WTC11 (cell line): ENCODE measurements at regions not wholly inside any gene's neighbourhood (a gene's known extent, or its start where the extent isn't known, plus 50 kb on each side); places are given as distances from the start of the nearest gene placed in this dataset.

ENCODE experiments used
- ATAC-seq: fragments of 200-7000 bp; cut with Tn5 transposase; 2 replicates; pipeline ENCODE4 v1.10.0; 2021; ENCODE audit warnings: mild to moderate bottlenecking, moderate library complexity
- CTCF ChIA-PET: fragments of 300-600 bp; sonication (Branson Sonifier 250); formaldehyde crosslinking; loops from one replicate; lab custom pipeline; 2021; ENCODE audit warnings: antibody characterized with exemption; lab: Charles Lee
- POLR2A ChIA-PET: fragments of 350-600 bp; sonication (Branson Sonifier 250); formaldehyde crosslinking; loops from one replicate; lab custom pipeline; 2021; ENCODE audit warnings: antibody characterized with exemption; lab: Charles Lee
- DNase-seq: peaks from one replicate; pipeline ENCODE4 v3.0.0; 2021; ENCODE audit warnings: low spot score
- H3K27ac Mint-ChIP-seq: 2 replicates; pipeline ENCODE4 v1.8.0; 2021; ENCODE audit warnings: mixed read lengths
- H3K27me3 Mint-ChIP-seq: 2 replicates; pipeline ENCODE4 v1.8.0; 2021; ENCODE audit warnings: low read depth, mild to moderate bottlenecking, moderate library complexity, mixed read lengths
- H3K36me3 Mint-ChIP-seq: 2 replicates; pipeline ENCODE4 v1.8.0; 2021; ENCODE audit warnings: mixed read lengths
- H3K4me1 Mint-ChIP-seq: 2 replicates; pipeline ENCODE4 v1.8.0; 2022; ENCODE audit warnings: mixed read lengths
- H3K4me3 Mint-ChIP-seq: 2 replicates; pipeline ENCODE4 v1.8.0; 2021; ENCODE audit warnings: mild to moderate bottlenecking, moderate library complexity, mixed read lengths
- H3K9me3 Mint-ChIP-seq: 2 replicates; pipeline ENCODE4 v1.8.0; 2021; ENCODE audit warnings: mixed read lengths
- ELF4 ChIP-seq: sonication (generic); formaldehyde crosslinking; IDR thresholded peaks from 2 replicates; pipeline ENCODE4 v1.8.1; 2022; ENCODE audit warnings: low read depth, mild to moderate bottlenecking, moderate library complexity, missing genetic modification reagents
- FOXJ3 ChIP-seq: sonication (generic); formaldehyde crosslinking; IDR thresholded peaks from 2 replicates; pipeline ENCODE4 v1.9.0; 2021; ENCODE audit warnings: missing genetic modification reagents, mild to moderate bottlenecking, borderline replicate concordance
- HMGA2 ChIP-seq: fragments of 250-450 bp; sonication (Bioruptor Pico); IDR thresholded peaks from 2 replicates; pipeline ENCODE4 v1.4.0; 2021; ENCODE audit warnings: mild to moderate bottlenecking, moderate library complexity
- MYBL2 ChIP-seq: sonication (generic); formaldehyde crosslinking; IDR thresholded peaks from 2 replicates; pipeline ENCODE4 v1.8.1; 2023; ENCODE audit warnings: mild to moderate bottlenecking, moderate library complexity, missing genetic modification reagents
- NR1H2 ChIP-seq: sonication (generic); formaldehyde crosslinking; IDR thresholded peaks from 2 replicates; pipeline ENCODE4 v1.9.0; 2021; ENCODE audit warnings: mild to moderate bottlenecking, moderate library complexity, missing genetic modification reagents
- TEAD1 ChIP-seq: sonication (generic); formaldehyde crosslinking; IDR thresholded peaks from 2 replicates; pipeline ENCODE4 v1.8.0; 2022; ENCODE audit warnings: mild to moderate bottlenecking, missing genetic modification reagents
- TP53 ChIP-seq: sonication (generic); formaldehyde crosslinking; IDR thresholded peaks from 2 replicates; pipeline ENCODE4 v1.8.1; 2023; ENCODE audit warnings: mild to moderate bottlenecking, missing genetic modification reagents
- ZNF138 ChIP-seq: sonication (generic); formaldehyde crosslinking; conservative IDR thresholded peaks from 2 replicates; pipeline ENCODE4 v1.8.1; 2022; ENCODE audit warnings: mild to moderate bottlenecking, moderate library complexity, missing genetic modification reagents
- ZNF396 ChIP-seq: fragments of 250-450 bp; sonication (Bioruptor Pico); IDR thresholded peaks from 2 replicates; pipeline ENCODE4 v1.8.0; 2021; ENCODE audit warnings: mild to moderate bottlenecking, moderate library complexity, borderline replicate concordance
- TF ChIP-seq, protein P1 (sequence below): fragments of 250-450 bp; sonication (Bioruptor Pico); IDR thresholded peaks from 2 replicates; pipeline ENCODE4 v1.9.0; 2021; ENCODE audit warnings: mild to moderate bottlenecking, borderline replicate concordance
- TF ChIP-seq, protein P2 (sequence below): sonication (generic); formaldehyde crosslinking; IDR thresholded peaks from 2 replicates; pipeline ENCODE4 v1.8.1; 2022; ENCODE audit warnings: missing genetic modification reagents, borderline replicate concordance
- TF ChIP-seq, protein P3 (sequence below): fragments of 250-450 bp; sonication (Bioruptor Pico); conservative IDR thresholded peaks from 2 replicates; pipeline ENCODE4 v1.9.0; 2021; ENCODE audit warnings: mild to moderate bottlenecking
- TF ChIP-seq, protein P4 (sequence below): sonication (generic); formaldehyde crosslinking; IDR thresholded peaks from 2 replicates; pipeline ENCODE4 v1.8.0; 2023; ENCODE audit warnings: missing genetic modification reagents, mild to moderate bottlenecking, borderline replicate concordance
- TF ChIP-seq, protein P5 (sequence below): sonication (generic); formaldehyde crosslinking; IDR thresholded peaks from 2 replicates; pipeline ENCODE4 v1.8.1; 2023; ENCODE audit warnings: mild to moderate bottlenecking, moderate library complexity, missing genetic modification reagents
- TF ChIP-seq, protein P6 (sequence below): sonication (generic); formaldehyde crosslinking; IDR thresholded peaks from 2 replicates; pipeline ENCODE4 v1.8.1; 2023; ENCODE audit warnings: mild to moderate bottlenecking, missing genetic modification reagents, moderate library complexity

DNA sequence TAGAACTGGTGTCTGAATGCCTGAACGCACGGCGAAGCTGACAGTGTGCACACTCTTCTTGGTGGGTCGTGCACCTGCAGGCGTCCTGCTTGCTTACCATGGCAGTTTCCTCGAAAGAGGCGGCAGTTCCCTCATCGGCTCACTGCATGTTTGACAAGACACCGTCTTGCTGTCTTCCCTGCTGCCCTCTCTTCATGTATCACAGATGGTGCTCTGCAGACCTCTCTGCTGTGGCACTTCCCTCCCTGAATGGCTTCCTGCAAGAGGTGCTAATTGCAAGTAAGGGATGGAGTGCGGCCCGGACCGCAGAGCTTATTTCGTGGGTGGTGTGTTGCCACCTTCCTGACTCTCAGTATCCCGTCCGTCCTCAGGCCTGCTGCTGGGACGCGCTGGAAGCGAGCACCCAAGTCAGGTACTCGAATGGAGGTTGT is 156.7 kb upstream of the RTL1 start (continued):
- TF ChIP-seq, protein P1, sequence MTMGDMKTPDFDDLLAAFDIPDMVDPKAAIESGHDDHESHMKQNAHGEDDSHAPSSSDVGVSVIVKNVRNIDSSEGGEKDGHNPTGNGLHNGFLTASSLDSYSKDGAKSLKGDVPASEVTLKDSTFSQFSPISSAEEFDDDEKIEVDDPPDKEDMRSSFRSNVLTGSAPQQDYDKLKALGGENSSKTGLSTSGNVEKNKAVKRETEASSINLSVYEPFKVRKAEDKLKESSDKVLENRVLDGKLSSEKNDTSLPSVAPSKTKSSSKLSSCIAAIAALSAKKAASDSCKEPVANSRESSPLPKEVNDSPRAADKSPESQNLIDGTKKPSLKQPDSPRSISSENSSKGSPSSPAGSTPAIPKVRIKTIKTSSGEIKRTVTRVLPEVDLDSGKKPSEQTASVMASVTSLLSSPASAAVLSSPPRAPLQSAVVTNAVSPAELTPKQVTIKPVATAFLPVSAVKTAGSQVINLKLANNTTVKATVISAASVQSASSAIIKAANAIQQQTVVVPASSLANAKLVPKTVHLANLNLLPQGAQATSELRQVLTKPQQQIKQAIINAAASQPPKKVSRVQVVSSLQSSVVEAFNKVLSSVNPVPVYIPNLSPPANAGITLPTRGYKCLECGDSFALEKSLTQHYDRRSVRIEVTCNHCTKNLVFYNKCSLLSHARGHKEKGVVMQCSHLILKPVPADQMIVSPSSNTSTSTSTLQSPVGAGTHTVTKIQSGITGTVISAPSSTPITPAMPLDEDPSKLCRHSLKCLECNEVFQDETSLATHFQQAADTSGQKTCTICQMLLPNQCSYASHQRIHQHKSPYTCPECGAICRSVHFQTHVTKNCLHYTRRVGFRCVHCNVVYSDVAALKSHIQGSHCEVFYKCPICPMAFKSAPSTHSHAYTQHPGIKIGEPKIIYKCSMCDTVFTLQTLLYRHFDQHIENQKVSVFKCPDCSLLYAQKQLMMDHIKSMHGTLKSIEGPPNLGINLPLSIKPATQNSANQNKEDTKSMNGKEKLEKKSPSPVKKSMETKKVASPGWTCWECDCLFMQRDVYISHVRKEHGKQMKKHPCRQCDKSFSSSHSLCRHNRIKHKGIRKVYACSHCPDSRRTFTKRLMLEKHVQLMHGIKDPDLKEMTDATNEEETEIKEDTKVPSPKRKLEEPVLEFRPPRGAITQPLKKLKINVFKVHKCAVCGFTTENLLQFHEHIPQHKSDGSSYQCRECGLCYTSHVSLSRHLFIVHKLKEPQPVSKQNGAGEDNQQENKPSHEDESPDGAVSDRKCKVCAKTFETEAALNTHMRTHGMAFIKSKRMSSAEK (CRISPR knock-in tag): no peak
- TF ChIP-seq, protein P2, sequence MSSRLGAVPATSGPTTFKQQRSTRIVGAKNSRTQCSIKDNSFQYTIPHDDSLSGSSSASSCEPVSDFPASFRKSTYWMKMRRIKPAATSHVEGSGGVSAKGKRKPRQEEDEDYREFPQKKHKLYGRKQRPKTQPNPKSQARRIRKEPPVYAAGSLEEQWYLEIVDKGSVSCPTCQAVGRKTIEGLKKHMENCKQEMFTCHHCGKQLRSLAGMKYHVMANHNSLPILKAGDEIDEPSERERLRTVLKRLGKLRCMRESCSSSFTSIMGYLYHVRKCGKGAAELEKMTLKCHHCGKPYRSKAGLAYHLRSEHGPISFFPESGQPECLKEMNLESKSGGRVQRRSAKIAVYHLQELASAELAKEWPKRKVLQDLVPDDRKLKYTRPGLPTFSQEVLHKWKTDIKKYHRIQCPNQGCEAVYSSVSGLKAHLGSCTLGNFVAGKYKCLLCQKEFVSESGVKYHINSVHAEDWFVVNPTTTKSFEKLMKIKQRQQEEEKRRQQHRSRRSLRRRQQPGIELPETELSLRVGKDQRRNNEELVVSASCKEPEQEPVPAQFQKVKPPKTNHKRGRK (CRISPR knock-in tag): no peak

DNA sequence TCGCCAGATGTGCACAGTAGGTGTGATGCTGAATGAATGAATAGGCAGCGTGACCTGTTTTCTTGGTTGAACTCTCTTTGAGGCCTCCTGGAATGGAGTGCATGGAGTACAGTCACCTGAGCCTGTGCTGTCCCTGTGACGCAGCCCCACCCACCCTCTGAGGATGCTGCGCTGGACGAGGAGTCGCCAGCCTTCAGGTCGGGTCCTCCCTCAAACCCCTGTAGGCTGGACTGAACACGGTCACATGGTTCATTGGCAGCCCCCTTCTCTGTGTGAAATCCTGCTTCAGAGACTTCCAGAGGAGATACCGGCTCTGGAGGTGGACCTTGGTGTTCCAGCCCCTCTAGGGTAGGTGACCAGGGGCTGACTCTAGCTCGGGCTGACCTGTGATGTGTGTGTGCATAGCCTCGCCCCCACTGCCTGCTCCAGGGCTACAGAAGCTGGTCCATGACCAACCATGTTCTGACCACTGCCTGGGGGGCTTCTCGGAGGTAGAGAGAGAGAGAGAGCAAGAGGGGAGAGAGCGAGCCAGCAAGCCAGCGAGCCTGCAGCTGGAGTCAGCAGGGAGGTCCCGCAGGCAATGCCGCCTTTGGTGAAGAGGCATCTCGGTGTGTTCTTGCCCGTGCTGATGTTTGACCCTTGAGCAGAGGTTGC is 158.0 kb upstream of the RTL1 start:
- DNase-seq (no peak), ATAC-seq (no peak)
- ChIA-PET POLR2A (no interaction called here), CTCF (no interaction called here)
- Mint-ChIP-seq H3K36me3 (peaks cover 52% of the 10 kb centered on the region), H3K4me3 (no peak overlapping the region), H3K4me1 (no peaks in the 10 kb centered on the region), H3K27me3 (no peaks in the 10 kb centered on the region; the same call in 1 of the 2 replicates), H3K9me3 (peaks cover 18% of the 10 kb centered on the region), H3K27ac (no peak overlapping the region)
- TF ChIP-seq, protein P3, sequence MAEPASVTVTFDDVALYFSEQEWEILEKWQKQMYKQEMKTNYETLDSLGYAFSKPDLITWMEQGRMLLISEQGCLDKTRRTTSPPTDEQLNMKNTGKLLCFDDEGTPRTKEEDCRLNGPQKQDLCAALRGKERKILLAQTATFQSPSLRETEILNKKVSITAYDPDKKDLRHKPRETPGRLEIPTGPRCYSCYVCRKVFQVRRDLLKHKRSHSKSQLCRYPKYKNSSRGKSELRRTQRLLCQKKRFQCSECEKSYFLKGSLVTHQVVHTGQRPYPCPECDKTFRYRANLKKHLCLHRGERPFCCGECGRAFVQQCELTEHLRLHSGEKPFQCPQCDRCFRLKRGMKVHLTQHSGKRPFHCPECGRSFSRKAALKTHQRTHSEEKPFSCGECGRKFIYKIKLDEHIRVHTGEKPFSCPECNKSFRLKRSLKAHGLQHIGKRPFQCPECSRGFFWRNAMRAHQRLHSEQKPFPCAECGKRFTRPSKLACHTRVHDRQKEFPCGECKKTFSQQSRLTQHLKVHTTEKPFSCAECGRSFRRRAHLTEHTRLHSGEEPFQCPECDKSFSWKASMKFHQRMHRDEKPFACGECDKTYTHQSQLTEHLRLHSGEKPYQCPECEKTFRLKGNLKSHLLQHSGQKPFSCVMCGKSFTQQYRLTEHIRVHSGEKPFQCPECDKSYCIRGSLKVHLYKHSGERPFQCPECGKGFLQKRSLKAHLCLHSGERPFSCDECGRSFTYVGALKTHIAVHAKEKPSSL (CRISPR knock-in tag): no peak
- no peak for TF ChIP-seq ZNF138 (CRISPR knock-in tag)
- TF ChIP-seq HMGA2 (CRISPR knock-in tag): no peak
- TF ChIP-seq ZNF396 (CRISPR knock-in tag): no peak
- TF ChIP-seq ELF4 (CRISPR knock-in tag): no peak
- TF ChIP-seq, protein P2 (CRISPR knock-in tag): no peak
- TF ChIP-seq, protein P4, sequence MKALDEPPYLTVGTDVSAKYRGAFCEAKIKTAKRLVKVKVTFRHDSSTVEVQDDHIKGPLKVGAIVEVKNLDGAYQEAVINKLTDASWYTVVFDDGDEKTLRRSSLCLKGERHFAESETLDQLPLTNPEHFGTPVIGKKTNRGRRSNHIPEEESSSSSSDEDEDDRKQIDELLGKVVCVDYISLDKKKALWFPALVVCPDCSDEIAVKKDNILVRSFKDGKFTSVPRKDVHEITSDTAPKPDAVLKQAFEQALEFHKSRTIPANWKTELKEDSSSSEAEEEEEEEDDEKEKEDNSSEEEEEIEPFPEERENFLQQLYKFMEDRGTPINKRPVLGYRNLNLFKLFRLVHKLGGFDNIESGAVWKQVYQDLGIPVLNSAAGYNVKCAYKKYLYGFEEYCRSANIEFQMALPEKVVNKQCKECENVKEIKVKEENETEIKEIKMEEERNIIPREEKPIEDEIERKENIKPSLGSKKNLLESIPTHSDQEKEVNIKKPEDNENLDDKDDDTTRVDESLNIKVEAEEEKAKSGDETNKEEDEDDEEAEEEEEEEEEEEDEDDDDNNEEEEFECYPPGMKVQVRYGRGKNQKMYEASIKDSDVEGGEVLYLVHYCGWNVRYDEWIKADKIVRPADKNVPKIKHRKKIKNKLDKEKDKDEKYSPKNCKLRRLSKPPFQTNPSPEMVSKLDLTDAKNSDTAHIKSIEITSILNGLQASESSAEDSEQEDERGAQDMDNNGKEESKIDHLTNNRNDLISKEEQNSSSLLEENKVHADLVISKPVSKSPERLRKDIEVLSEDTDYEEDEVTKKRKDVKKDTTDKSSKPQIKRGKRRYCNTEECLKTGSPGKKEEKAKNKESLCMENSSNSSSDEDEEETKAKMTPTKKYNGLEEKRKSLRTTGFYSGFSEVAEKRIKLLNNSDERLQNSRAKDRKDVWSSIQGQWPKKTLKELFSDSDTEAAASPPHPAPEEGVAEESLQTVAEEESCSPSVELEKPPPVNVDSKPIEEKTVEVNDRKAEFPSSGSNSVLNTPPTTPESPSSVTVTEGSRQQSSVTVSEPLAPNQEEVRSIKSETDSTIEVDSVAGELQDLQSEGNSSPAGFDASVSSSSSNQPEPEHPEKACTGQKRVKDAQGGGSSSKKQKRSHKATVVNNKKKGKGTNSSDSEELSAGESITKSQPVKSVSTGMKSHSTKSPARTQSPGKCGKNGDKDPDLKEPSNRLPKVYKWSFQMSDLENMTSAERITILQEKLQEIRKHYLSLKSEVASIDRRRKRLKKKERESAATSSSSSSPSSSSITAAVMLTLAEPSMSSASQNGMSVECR (CRISPR knock-in tag): no peak
- no peak for TF ChIP-seq MYBL2 (CRISPR knock-in tag)
- TF ChIP-seq, protein P5, sequence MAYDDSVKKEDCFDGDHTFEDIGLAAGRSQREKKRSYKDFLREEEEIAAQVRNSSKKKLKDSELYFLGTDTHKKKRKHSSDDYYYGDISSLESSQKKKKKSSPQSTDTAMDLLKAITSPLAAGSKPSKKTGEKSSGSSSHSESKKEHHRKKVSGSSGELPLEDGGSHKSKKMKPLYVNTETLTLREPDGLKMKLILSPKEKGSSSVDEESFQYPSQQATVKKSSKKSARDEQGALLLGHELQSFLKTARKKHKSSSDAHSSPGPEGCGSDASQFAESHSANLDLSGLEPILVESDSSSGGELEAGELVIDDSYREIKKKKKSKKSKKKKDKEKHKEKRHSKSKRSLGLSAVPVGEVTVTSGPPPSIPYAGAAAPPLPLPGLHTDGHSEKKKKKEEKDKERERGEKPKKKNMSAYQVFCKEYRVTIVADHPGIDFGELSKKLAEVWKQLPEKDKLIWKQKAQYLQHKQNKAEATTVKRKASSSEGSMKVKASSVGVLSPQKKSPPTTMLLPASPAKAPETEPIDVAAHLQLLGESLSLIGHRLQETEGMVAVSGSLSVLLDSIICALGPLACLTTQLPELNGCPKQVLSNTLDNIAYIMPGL: no peak
- TF ChIP-seq TP53: no peak
- no peak for TF ChIP-seq FOXJ3 (CRISPR knock-in tag)
- TF ChIP-seq NR1H2 (CRISPR knock-in tag): no peak
- TF ChIP-seq, protein P6, sequence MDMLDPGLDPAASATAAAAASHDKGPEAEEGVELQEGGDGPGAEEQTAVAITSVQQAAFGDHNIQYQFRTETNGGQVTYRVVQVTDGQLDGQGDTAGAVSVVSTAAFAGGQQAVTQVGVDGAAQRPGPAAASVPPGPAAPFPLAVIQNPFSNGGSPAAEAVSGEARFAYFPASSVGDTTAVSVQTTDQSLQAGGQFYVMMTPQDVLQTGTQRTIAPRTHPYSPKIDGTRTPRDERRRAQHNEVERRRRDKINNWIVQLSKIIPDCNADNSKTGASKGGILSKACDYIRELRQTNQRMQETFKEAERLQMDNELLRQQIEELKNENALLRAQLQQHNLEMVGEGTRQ: no peak
- TF ChIP-seq TEAD1 (CRISPR knock-in tag): no peak
